Epithelial cell of esophagus (primary cell): ENCODE measurements at regions not wholly inside any gene's neighbourhood (a gene's known extent, or its start where the extent isn't known, plus 50 kb on each side); places are given as distances from the start of the nearest gene placed in this dataset.
A peak's percentile ranks its signal among the peaks of the same experiment; 100 is the strongest.

Experiments used
- DNase-seq: peaks from one replicate; pipeline ENCODE4 v3.0.0; 2010; ENCODE audit warnings: low read depth
- H3K4me3 ChIP-seq: 2 replicates; pipeline ENCODE4 v1.5.1; 2011; ENCODE audit warnings: mild to moderate bottlenecking, low read length, control low read depth
- CTCF ChIP-seq: IDR thresholded peaks from 2 replicates; pipeline ENCODE4 v1.5.1; 2011; ENCODE audit warnings: low read depth, mild to moderate bottlenecking, low read length, control low read depth, inconsistent platforms; ENCODE audit not compliant: insufficient read depth; ENCODE audit errors: missing control alignments

GRCh38 chr1:54464031-54464476, 57.9 kb upstream of the SSBP3 start:
- no peak overlapping the region for H3K4me3 ChIP-seq
- no peak for DNase-seq
- no peak for TF ChIP-seq CTCF

- TF ChIP-seq CTCF, result no peak
- no peak for DNase-seq
- H3K4me3 ChIP-seq, result no peak overlapping the region
These were observed 57.3 kb upstream of the SSBP3 start for GRCh38 chr1:54463259-54464030.

- no peak overlapping the region for H3K4me3 ChIP-seq
- no peak for DNase-seq
- no peak for TF ChIP-seq CTCF
These were observed 56.5 kb upstream of the SSBP3 start for GRCh38 chr1:54462597-54463258.

- no peak for DNase-seq
- H3K4me3 ChIP-seq, result no peak overlapping the region
- TF ChIP-seq CTCF, result no peak
These were observed 55.8 kb upstream of the SSBP3 start for GRCh38 chr1:54461731-54462596.

- no peak for DNase-seq
- TF ChIP-seq CTCF, result no peak
- no peak overlapping the region for H3K4me3 ChIP-seq
These were observed 54.7 kb upstream of the SSBP3 start for GRCh38 chr1:54460861-54461387.

GRCh38 chr1:54460351-54460750, 54.2 kb upstream of the SSBP3 start:
- no peak for TF ChIP-seq CTCF
- H3K4me3 ChIP-seq, result no peak overlapping the region
- peak; percentile 18 for DNase-seq
